Suprapubic skin (tissue), 4 donors: ENCODE measurements at regions not wholly inside any gene's neighbourhood (a gene's known extent, or its start where the extent isn't known, plus 50 kb on each side); places are given as distances from the start of the nearest gene placed in this dataset.

ENCODE experiments used
- CTCF ChIP-seq, 2 donors: fragments of 200-600 bp in 1 of 2; fragments of 450-650 bp in 1 of 2; sonication (generic) in 1 of 2; IDR thresholded peaks; one replicate each; pipeline ENCODE4 v1.5.1; 2016 to 2019; ENCODE audit warnings: antibody characterized with exemption in 2 of 2, mild to moderate bottlenecking in 1 of 2, moderate library complexity in 1 of 2
- EP300 ChIP-seq: sonication (generic); formaldehyde crosslinking; IDR thresholded peaks from one replicate; pipeline ENCODE4 v1.6.1; 2017; ENCODE audit warnings: antibody characterized with exemption
- POLR2A ChIP-seq, 2 donors: fragments of 450-650 bp; IDR thresholded peaks; one replicate each; pipeline ENCODE4 v1.6.1; 2017; ENCODE audit warnings: antibody characterized with exemption in 2 of 2, mild to moderate bottlenecking in 2 of 2, moderate library complexity in 2 of 2
- POLR2AphosphoS5 ChIP-seq, 3 donors: sonication (generic); formaldehyde crosslinking; IDR thresholded peaks; one replicate each; pipeline ENCODE4 v1.6.1; 2017; ENCODE audit warnings: antibody characterized with exemption in 3 of 3

- no peak for TF ChIP-seq CTCF (IDR thresholded peaks at IDR 0.05)
- TF ChIP-seq POLR2AphosphoS5 (IDR thresholded peaks at IDR 0.05) = no peak
- no peak for TF ChIP-seq EP300
- TF ChIP-seq POLR2A (IDR thresholded peaks at IDR 0.05) = no peak
Observed at GRCh38 chr5:152102057-152102456, 177.4 kb upstream of the GLRA1 start.
